Smooth muscle cell (in vitro differentiated cells): ENCODE measurements at regions not wholly inside any gene's neighbourhood (a gene's known extent, or its start where the extent isn't known, plus 50 kb on each side); places are given as distances from the start of the nearest gene placed in this dataset.

Source experiments
- DNase-seq: peaks from one replicate; lab custom pipeline; 2025; ENCODE audit not compliant: unreplicated experiment; lab: John Stamatoyannopoulos, UW
- H2AFZ ChIP-seq: fragments of 200-600 bp; sonication (generic); 2 replicates; pipeline ENCODE4 v1.6.0; 2016; ENCODE audit warnings: antibody characterized with exemption, low read depth, mild to moderate bottlenecking
- H3F3A ChIP-seq: fragments of 200-600 bp; sonication (generic); 2 replicates; pipeline ENCODE4 v1.6.0; 2017; ENCODE audit warnings: antibody characterized with exemption, low read depth
- H3K27ac ChIP-seq: fragments of 200-600 bp; sonication (generic); 2 replicates; pipeline ENCODE4 v1.5.1; 2016; ENCODE audit warnings: low read depth, mild to moderate bottlenecking
- H3K27me3 ChIP-seq: fragments of 200-600 bp; sonication (generic); 2 replicates; pipeline ENCODE4 v1.6.1; 2016; ENCODE audit warnings: low read depth, mild to moderate bottlenecking
- H3K36me3 ChIP-seq: fragments of 200-600 bp; sonication (generic); 2 replicates; pipeline ENCODE4 v1.5.1; 2016; ENCODE audit warnings: low read depth
- H3K4me1 ChIP-seq: fragments of 200-600 bp; sonication (generic); 2 replicates; pipeline ENCODE4 v1.5.1; 2016; ENCODE audit warnings: low read depth
- H3K4me2 ChIP-seq: fragments of 200-600 bp; sonication (generic); 2 replicates; pipeline ENCODE4 v1.6.0; 2016; ENCODE audit warnings: mild to moderate bottlenecking
- H3K4me3 ChIP-seq: fragments of 200-600 bp; sonication (generic); 2 replicates; pipeline ENCODE4 v1.5.1; 2016; ENCODE audit warnings: mild to moderate bottlenecking
- H3K79me2 ChIP-seq: fragments of 200-600 bp; sonication (generic); 2 replicates; pipeline ENCODE4 v1.6.0; 2016; ENCODE audit warnings: low read depth, mild to moderate bottlenecking
- H3K9ac ChIP-seq: fragments of 200-600 bp; sonication (generic); 2 replicates; pipeline ENCODE4 v1.6.0; 2016; ENCODE audit warnings: low read depth
- H3K9me3 ChIP-seq: fragments of 200-600 bp; sonication (generic); replicated peaks from 2 replicates; pipeline ENCODE4 v1.5.1; 2016; ENCODE audit warnings: low read depth
- H4K20me1 ChIP-seq: fragments of 200-600 bp; sonication (generic); 2 replicates; pipeline ENCODE4 v1.6.0; 2016; ENCODE audit warnings: low read depth
- WGBS: methylation state at CpG from one replicate; pipeline ENCODE4 v1.1.7; 2016; ENCODE audit warnings: low lambda C conversion rate; 5-methylcytosine and 5-hydroxymethylcytosine counted together
- TF ChIP-seq, protein P1 (sequence below): fragments of 200-600 bp; sonication (generic); IDR thresholded peaks from 2 replicates; pipeline ENCODE4 v1.5.1; 2017; ENCODE audit warnings: borderline replicate concordance, mild to moderate bottlenecking, antibody characterized with exemption; ENCODE audit not compliant: insufficient read depth, poor library complexity, severe bottlenecking

DNA sequence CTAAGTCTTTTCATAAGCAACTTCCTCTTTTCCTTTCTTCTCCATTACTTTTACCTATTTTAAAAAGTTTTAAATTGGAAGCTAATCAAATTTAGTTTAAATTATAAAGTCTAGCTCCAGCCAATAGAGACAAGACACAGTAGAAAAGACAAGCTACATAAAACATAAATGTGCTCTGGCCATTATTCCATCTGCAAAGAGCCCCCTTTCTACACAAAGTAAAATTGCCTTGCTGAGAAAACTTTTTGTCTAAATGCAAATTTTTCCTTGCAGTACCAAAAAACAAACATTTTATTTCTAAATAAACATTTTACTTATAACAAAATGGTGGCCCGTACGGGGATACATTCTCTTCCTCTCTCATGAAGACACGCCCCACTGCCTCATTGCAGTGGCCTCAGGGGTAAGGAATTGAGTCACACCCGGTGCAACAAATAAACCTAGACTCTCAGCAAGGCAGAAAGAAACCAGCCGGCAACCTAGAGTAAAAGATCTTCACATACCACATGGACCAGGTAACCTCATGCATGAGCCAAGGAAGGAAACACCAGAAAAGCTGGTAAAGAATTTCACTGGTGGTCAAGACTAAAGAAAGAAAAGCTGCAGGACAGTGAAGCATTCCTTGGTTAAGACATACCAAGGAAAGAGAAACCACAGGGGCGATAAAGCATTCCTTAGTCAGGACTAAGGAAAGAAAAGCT is 71.6 kb upstream of the ZNF746 start:
- H3F3A ChIP-seq = peaks cover 22% of the 10 kb centered on the region
- no peaks in the 10 kb centered on the region for H3K27me3 ChIP-seq
- peak overlapping the region; percentile 94 for H3K27ac ChIP-seq
- H3K4me1 ChIP-seq = peaks cover 29% of the 10 kb centered on the region
- H3K4me2 ChIP-seq = peak overlapping the region; percentile 87
- H2AFZ ChIP-seq = peak overlapping the region; percentile 45
- peaks cover 43% of the 10 kb centered on the region for H3K79me2 ChIP-seq
- peak overlapping the region; percentile 80 for H3K9ac ChIP-seq
- no peak for DNase-seq
- no peaks in the 10 kb centered on the region for H3K9me3 ChIP-seq
- 10% methylated on average over 6 of the region's 6 CpGs for WGBS
- no peaks in the 10 kb centered on the region for H3K36me3 ChIP-seq
- no peaks in the 10 kb centered on the region for H4K20me1 ChIP-seq
- TF ChIP-seq, protein P1, sequence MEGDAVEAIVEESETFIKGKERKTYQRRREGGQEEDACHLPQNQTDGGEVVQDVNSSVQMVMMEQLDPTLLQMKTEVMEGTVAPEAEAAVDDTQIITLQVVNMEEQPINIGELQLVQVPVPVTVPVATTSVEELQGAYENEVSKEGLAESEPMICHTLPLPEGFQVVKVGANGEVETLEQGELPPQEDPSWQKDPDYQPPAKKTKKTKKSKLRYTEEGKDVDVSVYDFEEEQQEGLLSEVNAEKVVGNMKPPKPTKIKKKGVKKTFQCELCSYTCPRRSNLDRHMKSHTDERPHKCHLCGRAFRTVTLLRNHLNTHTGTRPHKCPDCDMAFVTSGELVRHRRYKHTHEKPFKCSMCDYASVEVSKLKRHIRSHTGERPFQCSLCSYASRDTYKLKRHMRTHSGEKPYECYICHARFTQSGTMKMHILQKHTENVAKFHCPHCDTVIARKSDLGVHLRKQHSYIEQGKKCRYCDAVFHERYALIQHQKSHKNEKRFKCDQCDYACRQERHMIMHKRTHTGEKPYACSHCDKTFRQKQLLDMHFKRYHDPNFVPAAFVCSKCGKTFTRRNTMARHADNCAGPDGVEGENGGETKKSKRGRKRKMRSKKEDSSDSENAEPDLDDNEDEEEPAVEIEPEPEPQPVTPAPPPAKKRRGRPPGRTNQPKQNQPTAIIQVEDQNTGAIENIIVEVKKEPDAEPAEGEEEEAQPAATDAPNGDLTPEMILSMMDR = no peak
- H3K4me3 ChIP-seq = peak overlapping the region; percentile 47

- Histone ChIP-seq H3F3A (peaks cover 22% of the 10 kb centered on the region), H3K36me3 (no peaks in the 10 kb centered on the region), H3K79me2 (peaks cover 52% of the 10 kb centered on the region), H3K9me3 (no peaks in the 10 kb centered on the region), H3K4me3 (no peak overlapping the region), H2AFZ (no peak overlapping the region), H3K4me1 (peaks cover 29% of the 10 kb centered on the region), H3K4me2 (peak overlapping the region; percentile 87), H3K27me3 (no peaks in the 10 kb centered on the region), H4K20me1 (no peaks in the 10 kb centered on the region), H3K27ac (peak overlapping the region; percentile 94), H3K9ac (no peak overlapping the region)
- TF ChIP-seq, protein P1 = no peak
- over 99% methylated on average over 5 of the region's 5 CpGs for WGBS
- no peak for DNase-seq
These were observed 70.6 kb upstream of the ZNF746 start for GRCh38 chr7:149568218-149568617.

- TF ChIP-seq, protein P1 = no peak
- 97% methylated on average over 3 of the region's 3 CpGs for WGBS
- peaks cover 50% of the 10 kb centered on the region for H3K79me2 ChIP-seq
These were observed 68.5 kb upstream of the ZNF746 start for GRCh38 chr7:149566103-149566502.

GRCh38 chr7:149565096-149565382 is 67.4 kb upstream of the ZNF746 start:
- Histone ChIP-seq H3K27ac (no peak overlapping the region), H3F3A (peaks cover 17% of the 10 kb centered on the region), H3K4me1 (peaks cover 15% of the 10 kb centered on the region), H3K4me3 (no peak overlapping the region), H4K20me1 (no peaks in the 10 kb centered on the region), H3K9me3 (no peaks in the 10 kb centered on the region), H3K36me3 (no peaks in the 10 kb centered on the region), H2AFZ (no peak overlapping the region), H3K9ac (no peak overlapping the region), H3K79me2 (peaks cover 45% of the 10 kb centered on the region), H3K27me3 (no peaks in the 10 kb centered on the region), H3K4me2 (no peak overlapping the region)
- DNase-seq = no peak
- TF ChIP-seq, protein P1 = no peak
- 96% methylated on average over 1 of the region's 1 CpG for WGBS

More at GRCh38 chr7:149566103-149566502, 68.5 kb upstream of the ZNF746 start:
- Histone ChIP-seq H3K4me2 (no peak overlapping the region), H3K4me1 (peaks cover 22% of the 10 kb centered on the region), H3K9ac (no peak overlapping the region), H3K27me3 (no peaks in the 10 kb centered on the region), H3F3A (peaks cover 22% of the 10 kb centered on the region), H3K36me3 (no peaks in the 10 kb centered on the region), H3K9me3 (no peaks in the 10 kb centered on the region), H3K27ac (no peak overlapping the region), H4K20me1 (no peaks in the 10 kb centered on the region), H2AFZ (no peak overlapping the region), H3K4me3 (no peak overlapping the region)
- no peak for DNase-seq
